ENCODE measurements at regions not wholly inside any gene's neighbourhood (a gene's known extent, or its start where the extent isn't known, plus 50 kb on each side); places are given as distances from the start of the nearest gene placed in this dataset.
A peak's percentile ranks its signal among the peaks of the same experiment; 100 is the strongest.
"Not testable (repeated sequence)": the region's sequence is repeated elsewhere in the genome, so short reads cannot be mapped to it uniquely, and the experiment has no call there.

DNA sequence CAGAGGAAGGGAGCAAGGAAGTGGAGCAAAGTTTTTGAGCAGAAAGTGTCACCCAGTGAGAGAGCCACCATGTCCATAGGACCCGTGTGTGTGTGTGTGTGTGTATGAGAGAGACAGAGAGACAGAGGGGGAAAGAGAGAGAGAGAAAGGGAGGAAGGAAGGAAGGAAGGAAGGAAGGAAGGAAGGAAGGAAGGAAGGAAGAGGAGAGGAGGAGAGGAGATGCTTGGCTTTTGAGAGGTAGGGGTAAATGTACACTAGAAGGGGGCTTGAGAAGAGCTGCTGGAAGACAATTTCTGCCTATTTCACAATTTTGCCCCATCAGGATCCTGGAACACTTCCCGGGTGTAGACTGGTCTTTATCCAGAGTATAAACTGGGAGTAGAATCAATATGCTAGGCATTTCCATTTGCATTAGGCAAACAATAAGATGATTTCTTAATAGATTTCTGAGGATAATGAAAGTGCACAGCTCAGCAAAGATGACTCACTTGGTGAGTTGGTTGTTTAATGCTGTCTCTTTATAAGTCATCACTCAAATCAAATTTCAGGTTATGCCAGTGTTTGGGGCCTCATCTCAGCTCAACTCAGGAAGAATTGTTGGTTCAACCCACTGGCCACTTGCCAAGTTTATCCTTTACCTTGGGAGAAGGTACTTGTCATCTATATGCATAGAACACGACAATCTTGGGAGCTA is 70.0 kb upstream of the FAM13C start:
- Histone ChIP-seq H3K9ac (no peak overlapping the region), H3K4me1 (ENCODE audit: control insufficient read depth in 1 of 2, insufficient read depth in 2 of 2, low read depth in 1 of 2, low read length in 1 of 2) (peaks cover 12 to 39% of the 10 kb centered on the region in 2 experiments), H3K9me3 (peaks cover 4% of the 10 kb centered on the region; the same call in 1 of the 2 replicates), H3K4me2 (no peak overlapping the region), H3K27me3 (ENCODE audit: insufficient read depth) (no peaks in the 10 kb centered on the region), H3K9me2 (0 out of 2 replicates have a peak, but pooled peaks cover 5% of the 10 kb centered on the region), H3K27ac (ENCODE audit: low read depth in 2 of 2, low read length in 1 of 2) (peak overlapping the region in 1 of 2 experiments; percentile 92; a peak in 1 of 4 replicates), H3K4me3 (ENCODE audit: low read depth in 2 of 2, low read length in 1 of 2) (no peak overlapping the region), H4K20me1 (ENCODE audit: insufficient read depth) (no peaks in the 10 kb centered on the region), H2AFZ (ENCODE audit: low read depth) (no peak overlapping the region), H3F3A (replicated peaks; ENCODE audit: insufficient read depth) (peaks cover 23% of the 10 kb centered on the region), H3K36me3 (replicated peaks in 1 of 2; ENCODE audit: control insufficient read depth in 1 of 2, insufficient read depth in 2 of 2, low read length in 1 of 2) (no peaks in the 10 kb centered on the region), H3K79me2 (ENCODE audit: insufficient read depth) (no peaks in the 10 kb centered on the region)
- ChIA-PET CTCF (no interaction called here), POLR2A (no interaction called here)
- DNase-seq, result no peak
- TF ChIP-seq RCOR1 (IDR thresholded peaks at IDR 0.05; ENCODE audit: low read length) (no peak), FOXM1 (IDR thresholded peaks at IDR 0.05; ENCODE audit: low read depth) (0 out of 2 replicates have a peak, but pooled peaks have one; percentile 34), JUND (IDR thresholded peaks at IDR 0.05) (peak; percentile 72), NFIC (IDR thresholded peaks at IDR 0.05; ENCODE audit: borderline replicate concordance) (peak; percentile 68), EP300 (IDR thresholded peaks at IDR 0.05; ENCODE audit: borderline replicate concordance in 1 of 2, low read depth in 1 of 2, low read length in 1 of 2) (peak; percentile 15 to 58; a peak in 1 of 4 replicates), EZH2phosphoT487 (IDR thresholded peaks at IDR 0.05; ENCODE audit: borderline replicate concordance, low read depth) (no peak), FOSL2 (IDR thresholded peaks at IDR 0.05; ENCODE audit: borderline replicate concordance, low read depth) (peak; percentile 83), TCF12 (IDR thresholded peaks at IDR 0.05) (peak; percentile 64), TEAD4 (IDR thresholded peaks at IDR 0.05; ENCODE audit: borderline replicate concordance, insufficient read depth) (0 out of 2 replicates have a peak, but pooled peaks have one; percentile 40), GATA2 (CRISPR knock-in tag; IDR thresholded peaks at IDR 0.05) (no peak)
- TF ChIP-seq, protein P1, sequence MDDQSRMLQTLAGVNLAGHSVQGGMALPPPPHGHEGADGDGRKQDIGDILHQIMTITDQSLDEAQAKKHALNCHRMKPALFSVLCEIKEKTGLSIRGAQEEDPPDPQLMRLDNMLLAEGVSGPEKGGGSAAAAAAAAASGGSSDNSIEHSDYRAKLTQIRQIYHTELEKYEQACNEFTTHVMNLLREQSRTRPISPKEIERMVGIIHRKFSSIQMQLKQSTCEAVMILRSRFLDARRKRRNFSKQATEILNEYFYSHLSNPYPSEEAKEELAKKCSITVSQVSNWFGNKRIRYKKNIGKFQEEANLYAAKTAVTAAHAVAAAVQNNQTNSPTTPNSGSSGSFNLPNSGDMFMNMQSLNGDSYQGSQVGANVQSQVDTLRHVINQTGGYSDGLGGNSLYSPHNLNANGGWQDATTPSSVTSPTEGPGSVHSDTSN (IDR thresholded peaks at IDR 0.05), result peak; percentile 91
- 55% methylated on average over 3 of the region's 3 CpGs for WGBS (ENCODE audit: low lambda C conversion rate)

GRCh38 chr10:59413795-59414194 is 51.4 kb upstream of the FAM13C start:
- H3K79me2 ChIP-seq (ENCODE audit: insufficient read depth); H3K9me3 ChIP-seq; H2AFZ ChIP-seq (ENCODE audit: low read depth); POLR2A ChIA-PET; H3K9me2 ChIP-seq; H3K27me3 ChIP-seq (ENCODE audit: insufficient read depth); H4K20me1 ChIP-seq (ENCODE audit: insufficient read depth); CTCF ChIA-PET; DNase-seq; H3K4me1 ChIP-seq (ENCODE audit: control insufficient read depth in 1 of 2, insufficient read depth in 2 of 2, low read depth in 1 of 2, low read length in 1 of 2); H3K4me2 ChIP-seq; H3F3A ChIP-seq (replicated peaks; ENCODE audit: insufficient read depth); H3K27ac ChIP-seq (ENCODE audit: low read depth in 2 of 2, low read length in 1 of 2); H3K4me3 ChIP-seq (ENCODE audit: low read depth in 2 of 2, low read length in 1 of 2); H3K36me3 ChIP-seq (replicated peaks in 1 of 2; ENCODE audit: control insufficient read depth in 1 of 2, insufficient read depth in 2 of 2, low read length in 1 of 2); H3K9ac ChIP-seq: not testable (repeated sequence)
- WGBS (ENCODE audit: low lambda C conversion rate), result 39% methylated on average over 2 of the region's 5 CpGs

All from SK-N-SH (cell line).